Amniotic epithelial cell (primary cell): ENCODE measurements at regions not wholly inside any gene's neighbourhood (a gene's known extent, or its start where the extent isn't known, plus 50 kb on each side); places are given as distances from the start of the nearest gene placed in this dataset.

ENCODE experiments used
- DNase-seq: peaks from one replicate; pipeline ENCODE4 v3.0.0-alpha.2; 2010; ENCODE audit warnings: low read depth

DNA sequence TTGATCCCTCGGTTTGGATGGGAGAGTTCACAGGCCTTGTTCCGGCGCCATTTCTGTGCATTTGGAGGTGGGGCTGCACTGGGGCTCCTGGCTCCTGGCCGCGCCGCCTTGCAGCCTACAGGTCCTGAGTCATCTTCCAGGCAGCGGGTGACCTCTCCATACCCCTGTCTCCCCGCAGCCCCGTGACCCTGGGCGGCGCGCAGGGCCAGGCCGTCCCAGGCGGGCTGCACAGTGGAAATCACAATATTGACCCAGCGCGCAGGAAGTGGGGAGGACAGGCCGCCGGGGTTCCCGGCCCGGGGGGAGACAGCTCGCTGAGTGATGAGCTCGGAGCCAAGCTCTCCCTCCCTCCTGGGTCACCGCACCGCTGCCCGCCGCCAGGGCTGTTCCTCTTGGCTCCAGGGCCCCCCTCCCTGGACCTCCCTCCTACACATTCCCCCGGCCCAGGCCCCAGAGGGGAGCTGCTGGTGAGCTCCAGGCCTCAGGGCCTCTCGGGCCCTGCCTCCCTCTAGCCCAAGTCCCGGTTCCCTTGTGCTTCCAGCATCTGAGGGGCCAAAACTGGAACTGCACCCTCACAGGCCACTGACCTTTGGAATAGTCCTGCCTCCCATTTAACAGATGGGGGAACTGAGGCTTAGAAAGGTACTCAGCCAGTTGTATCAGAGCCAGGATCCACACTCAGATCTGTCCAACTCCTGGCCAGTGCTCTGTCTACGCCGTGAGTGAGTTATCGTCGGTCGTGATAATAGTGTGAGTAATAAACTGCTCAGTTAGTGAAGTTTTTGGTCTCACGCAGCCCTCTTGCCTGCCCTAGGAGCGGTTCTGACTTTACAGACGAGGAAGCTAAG is 142.9 kb upstream of the WNT4 start:
- no peak for DNase-seq

DNA sequence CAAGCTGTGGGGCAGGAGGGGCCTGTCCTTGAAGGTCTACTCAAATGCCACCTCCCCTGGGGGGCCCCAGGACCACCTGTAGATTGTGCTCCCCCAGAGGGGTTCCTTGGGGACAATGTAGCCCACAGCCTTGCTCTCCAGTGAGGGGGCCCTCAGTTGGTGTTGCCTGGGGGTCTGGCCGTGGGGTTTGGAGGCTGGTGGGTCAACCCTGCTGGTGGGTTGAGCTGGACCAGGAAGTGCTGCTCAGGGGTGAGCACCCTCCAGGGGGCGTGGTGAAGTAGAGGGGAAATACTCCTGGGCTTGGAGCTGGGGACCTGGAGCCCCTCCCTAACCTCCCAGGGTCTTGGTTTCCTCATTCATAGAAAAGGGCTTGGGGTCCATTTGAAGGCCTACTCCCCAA is 143.6 kb upstream of the WNT4 start:
- DNase-seq: no peak

DNA sequence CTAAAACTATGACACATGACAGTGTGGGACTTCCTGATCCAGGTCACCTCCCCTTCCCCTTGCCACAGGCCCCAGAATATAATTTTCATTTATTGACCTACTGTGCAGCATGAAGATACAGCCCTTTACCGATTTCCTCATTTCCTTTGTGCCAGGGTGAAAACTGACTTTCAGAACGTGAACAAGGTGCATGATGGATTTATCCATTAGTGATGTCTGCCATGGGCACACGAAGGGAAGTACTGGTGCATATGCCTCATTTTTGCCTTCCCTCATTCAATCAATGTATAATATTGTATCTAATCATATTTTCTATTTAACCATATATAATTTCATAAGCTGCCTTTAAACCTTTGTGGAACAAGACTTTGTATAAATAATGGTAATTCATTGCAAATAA is 144.4 kb upstream of the WNT4 start:
- DNase-seq: no peak

DNA sequence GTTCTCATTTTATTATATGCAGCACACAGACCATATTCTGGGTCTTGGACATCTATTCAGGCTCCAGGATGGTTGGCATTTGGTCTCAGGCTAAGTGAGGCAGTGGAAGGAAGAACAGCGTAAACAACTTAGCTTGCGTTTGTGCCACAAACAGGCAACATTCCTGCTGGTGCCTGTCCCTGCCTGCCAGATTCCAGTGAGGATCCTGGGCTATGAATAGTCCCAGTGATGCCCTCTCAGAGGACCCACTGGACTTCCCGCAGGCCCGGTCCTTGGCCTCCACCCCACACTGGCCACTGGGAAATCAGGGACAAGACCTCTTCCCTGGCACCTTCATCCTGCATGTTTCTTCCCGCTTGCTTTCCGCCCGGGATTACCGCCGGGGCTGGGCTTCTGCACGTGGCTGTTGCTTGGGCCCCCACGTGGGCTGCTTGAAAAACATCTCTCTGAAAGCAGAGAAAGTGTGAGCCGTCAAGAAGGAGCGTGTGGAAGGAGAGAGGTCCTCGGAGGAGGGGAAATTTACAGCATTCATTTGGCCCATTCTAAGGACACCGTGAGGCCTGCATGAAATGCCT is 145.1 kb upstream of the WNT4 start:
- DNase-seq: no peak

DNA sequence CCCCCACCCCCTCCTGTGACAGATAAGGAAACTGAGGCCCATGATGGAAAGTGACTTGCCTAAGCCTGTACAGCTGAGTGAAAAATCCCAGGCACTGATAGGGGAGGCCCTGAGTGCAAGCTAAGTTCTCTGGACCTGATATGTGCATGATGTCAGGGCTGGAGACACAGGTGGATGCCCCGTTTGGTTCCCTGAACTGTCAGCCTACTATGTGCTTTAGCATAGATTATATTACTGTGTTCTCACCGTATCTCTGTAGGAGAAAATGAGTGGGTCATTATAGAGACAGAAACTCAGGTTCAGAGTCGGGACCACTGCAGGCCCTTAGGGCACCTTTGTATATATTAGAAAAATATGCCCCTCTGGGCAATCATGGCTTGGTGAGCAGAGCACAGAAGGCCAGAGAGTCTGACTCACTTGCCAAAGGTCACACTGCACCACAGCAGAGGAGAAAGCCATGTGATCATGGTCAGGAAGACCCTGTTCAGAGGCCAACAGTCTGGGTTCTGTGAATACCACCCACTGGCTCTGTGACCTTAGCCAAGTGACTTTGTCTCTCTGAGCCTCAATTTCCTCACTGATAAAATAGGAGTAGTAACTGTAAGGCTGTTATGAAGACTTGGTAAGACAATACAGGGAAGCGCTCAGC is 145.8 kb upstream of the WNT4 start:
- peak; percentile 37 for DNase-seq

DNA sequence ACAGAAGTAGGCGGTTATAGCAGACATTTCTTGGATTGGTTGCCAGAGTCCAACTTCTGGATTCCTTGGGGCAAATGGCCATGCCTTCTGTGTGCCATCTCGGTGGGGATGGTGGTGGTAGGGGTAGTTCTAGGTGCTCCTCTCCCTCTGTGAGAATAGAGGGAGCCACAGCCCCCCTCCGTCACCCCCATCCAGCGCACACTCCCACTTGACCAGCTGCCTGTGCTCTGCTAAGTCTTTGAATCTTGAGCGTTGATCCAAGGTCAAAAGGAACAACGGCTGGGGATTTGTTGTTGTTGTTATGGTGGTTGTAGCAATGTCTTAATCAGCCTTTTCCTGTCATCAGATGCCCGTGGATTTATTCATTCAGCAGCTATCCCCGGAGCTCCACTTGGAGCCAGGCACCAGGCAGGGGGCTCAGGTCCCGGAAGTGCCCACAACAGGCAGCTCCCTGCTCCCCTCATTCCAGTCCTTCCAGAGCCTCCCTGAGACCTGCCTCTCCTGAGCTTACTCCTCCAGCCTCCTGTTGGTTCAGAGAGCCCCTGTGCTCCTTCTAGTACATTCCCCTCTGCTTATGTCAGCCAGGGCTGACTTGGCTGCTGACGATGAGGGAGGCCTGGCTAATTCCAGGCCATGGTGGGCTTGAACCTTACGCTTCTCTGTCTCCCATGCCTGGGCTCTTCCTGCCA is 146.6 kb upstream of the WNT4 start:
- DNase-seq: peak; percentile 92

DNA sequence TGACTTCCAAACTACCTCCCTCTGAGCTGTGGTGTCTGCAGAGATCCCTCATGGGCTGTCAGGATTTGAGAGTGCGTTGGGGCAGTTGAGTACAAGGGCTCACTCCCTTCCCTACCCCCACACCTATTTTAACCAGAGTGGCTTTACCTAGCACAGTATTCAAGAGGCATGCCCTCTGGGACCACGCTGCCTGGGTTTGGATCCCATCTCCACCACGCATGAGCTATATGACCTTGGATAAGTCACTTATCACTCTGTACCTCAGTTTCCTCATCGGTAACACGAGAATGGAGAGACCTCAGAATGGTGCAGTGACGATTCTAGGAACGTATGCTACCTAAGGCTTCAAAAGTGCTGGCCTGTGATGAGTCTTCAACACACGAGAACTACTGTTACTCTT is 147.3 kb upstream of the WNT4 start:
- DNase-seq: no peak

DNA sequence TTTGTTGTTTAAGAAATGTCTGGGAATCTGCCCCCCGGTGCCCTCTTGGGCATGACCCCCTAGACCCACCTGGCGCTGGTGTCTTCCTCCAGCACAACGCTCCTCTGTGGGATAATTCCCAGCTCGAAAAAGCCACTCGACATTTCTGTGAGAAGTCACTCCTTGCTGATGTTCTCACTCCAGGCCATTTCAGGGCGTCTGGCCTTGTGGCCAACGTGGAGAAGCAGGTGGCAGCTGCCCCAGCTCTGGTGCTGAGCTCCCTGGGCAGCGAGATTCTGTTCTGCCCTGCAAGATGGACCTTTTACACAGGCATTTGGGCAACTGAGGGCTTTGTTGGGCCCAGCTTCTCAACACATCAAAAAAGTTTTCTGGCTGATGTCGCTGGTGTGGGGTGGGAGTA is 147.7 kb upstream of the WNT4 start:
- no peak for DNase-seq

DNA sequence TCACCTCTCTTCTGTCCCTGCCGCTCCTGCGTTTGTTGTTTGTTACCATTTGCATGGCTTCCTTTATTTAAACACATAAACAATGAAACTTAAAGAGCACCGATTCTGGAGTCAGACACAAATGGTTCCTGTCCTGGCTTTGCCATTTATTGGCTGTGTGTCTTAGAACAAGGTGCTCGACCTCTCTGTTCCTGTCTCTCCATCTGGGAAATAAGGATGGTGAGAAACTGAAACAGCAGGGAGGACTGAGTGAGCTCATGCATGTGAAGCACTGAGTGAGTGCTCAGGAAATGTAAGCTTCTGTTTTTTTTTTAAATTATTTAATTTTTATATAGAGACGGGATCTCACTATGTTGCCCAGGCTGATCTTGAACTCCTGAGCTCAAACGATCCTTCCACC is 148.2 kb upstream of the WNT4 start:
- no peak for DNase-seq

DNA sequence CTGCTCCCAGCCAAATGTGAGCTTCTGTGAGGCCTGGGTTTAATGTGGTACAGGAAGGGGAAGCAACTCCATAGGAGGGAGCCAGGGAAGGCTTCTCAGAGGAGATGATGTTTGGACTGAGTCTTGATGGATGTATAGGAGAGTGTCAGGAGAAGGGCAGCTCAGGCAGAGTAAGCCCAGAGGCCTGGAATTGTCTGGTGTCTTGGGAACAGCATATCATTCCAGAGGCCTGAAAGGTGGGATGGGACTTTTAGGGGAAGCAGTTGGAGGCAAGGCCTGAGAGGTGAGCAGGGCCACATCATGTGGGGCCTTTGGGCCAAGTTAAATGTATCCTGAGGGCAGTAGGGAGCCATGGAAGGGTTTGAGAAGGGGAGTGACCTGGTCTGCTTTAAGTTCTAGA is 148.6 kb upstream of the WNT4 start:
- DNase-seq: no peak

DNA sequence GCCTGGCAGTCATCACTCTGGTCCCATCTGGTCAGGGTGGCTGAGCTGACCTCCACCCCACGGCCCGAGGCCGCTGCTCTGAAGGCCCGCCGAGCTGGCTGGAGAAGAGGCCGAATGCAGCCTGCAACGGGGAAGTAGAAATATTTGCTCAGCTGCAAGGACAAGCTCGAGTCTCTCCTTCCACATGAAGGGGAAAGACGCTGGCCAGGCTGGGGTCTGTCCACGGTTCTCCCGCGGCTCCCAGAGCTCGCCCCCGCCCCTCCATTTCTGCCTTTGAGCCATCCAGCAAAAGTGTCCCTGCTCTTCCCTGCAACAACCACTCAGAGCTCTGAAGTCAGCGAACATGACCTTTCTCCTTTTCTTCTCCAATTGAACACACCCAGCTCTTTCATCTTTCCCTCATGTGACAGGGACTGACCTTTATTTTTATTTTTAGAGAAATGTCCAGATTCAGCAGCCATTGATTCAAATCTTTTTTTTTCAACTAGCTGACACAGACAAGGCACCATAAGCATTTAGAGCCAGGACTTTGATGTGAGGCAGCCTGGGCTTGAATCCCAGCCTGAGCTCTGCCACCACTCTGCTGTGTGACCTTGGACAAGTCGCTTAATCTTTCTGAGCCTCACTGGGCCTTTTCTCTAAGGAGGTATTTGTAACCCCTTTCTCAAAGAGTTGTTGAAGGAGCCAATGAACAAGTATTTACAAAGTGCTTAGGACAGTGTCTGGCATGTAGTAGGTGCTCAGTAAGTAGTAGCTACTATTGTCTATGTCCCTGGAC is 149.3 kb upstream of the WNT4 start:
- DNase-seq: no peak

DNA sequence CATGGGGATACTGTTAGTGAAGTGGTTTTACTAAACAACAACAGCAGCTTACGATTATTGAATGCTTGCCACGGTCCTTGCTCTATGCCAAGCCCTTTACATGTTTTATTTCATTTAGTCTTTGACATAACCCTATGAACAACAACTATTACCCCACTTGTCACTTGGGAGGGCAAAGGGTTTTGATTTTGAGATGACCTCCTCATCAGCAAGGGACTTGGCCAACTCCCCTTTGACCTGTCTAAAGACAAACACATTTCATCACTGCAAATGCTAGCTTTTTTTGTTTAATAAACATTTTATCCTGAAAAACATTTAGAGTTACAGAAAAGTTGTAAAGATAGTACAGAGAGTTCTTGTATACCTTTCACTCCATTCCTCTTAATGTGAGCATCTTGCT is 152.5 kb upstream of the WNT4 start:
- no peak for DNase-seq

DNA sequence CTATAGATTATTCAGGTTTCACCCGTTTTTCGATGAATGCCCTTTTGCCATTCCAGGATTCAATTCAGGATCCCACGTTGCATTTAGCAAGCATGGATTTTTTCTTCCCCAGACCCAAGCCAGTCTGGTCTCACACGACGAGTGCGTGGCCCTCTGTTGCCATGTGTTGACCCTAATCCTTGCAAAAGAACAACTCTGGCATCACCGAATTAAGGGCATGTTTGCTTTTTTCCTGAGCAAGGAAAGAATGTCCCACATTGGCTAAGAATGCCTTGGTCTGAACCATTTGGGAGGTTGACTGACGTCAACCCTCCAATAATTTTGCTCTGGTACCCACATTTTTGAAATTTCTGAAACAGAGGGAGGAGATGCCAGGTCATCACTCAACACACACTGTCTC is 153.0 kb upstream of the WNT4 start:
- DNase-seq: no peak

DNA sequence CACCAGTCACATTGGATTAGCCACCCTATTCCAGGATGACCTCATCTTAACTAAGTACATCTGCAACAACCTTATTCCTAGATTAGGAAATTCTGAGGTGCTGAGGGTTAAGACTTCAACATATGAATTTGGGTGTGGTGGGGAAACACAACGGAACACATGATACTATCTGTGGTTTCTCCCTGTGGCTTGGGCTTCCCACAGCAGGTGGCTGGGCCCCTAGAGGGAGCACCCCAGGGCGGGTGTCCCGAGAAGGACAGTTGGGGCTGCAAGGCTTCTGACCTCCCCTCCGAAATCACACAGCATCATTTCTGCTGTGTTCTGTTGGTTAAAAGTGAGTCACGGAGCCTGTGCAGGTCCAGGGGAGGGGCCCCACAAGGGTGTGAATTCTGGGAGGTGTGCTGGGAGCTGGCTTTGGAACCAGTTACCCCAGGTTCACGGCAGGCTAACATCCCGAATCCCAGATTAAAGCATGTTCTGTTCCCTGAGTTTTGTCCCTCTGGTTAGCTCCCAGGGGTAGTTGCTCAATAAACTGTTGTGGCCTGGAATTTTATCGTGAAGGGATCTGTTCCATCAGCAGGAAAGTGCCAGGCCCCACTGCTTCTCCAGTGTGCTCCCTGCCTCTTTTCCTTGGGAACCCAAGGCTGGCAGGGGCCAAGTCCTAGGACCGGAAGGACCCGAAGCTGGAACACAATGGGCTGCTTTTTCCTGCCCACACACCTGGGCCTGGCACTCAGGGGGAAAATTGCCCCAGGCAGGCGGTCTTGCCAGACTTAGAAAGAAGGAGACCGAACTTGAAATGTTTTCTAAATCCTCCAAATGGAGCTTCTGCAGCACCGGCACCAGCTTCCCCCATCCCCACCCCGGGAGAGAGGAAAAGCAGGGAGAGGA is 154.0 kb upstream of the WNT4 start:
- peak; percentile 9 for DNase-seq

DNA sequence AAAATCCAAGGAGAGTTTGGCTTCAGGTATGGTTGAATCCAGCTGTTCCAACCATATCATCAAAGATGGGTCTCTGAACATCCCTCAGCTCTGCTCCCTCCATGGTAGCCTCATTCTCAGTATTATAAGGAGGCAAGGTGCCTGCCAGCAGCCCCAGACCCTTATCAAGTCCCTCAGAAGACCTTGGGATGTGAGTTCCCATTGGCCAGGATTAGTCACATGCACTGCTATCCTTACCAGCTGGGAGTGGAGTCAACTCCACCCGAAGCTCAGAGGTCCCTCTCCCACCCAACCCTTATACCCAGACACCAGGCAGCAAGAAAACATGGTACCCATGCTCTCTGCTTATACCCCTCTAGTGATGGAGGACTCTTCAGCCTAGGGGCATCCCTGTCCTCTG is 153.7 kb upstream of the ZBTB40 start:
- DNase-seq: no peak

DNA sequence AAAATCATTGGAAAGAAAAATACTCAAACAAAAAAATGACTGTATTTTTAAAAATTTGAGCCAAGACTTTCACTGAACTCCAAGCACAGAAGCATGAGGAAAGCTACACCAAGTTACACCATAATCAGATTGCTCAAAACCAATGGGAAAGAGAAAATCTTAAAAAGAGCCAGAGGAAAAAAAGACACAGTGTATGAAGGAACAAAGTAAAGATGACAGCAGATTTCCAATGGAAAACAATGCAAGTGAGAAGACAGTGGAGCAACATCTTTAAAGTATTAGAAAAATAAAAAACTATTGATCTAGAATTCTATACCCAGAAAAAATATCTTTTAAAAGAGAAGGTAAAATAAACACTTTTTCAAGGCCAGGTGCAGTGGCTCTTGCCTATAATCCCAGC is 147.8 kb upstream of the ZBTB40 start:
- no peak for DNase-seq

DNA sequence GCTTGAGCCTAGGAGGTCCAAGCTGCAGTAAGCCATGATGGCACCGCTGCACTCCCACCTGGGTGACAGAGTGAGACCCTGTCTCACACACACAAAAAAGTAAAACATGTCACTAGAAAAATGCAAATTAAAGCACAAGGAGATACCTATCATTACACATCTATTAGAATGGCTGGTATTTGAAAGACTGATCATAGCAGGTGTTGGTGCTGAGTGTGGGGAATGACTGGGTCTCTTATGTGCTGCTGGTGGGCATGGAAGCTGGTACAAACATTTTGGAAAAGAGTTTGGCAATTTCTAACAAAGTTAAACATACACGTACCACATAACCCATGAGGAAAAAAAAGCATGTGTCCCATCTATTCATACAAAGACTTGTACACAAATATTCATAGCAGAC is 142.1 kb upstream of the ZBTB40 start:
- no peak for DNase-seq

DNA sequence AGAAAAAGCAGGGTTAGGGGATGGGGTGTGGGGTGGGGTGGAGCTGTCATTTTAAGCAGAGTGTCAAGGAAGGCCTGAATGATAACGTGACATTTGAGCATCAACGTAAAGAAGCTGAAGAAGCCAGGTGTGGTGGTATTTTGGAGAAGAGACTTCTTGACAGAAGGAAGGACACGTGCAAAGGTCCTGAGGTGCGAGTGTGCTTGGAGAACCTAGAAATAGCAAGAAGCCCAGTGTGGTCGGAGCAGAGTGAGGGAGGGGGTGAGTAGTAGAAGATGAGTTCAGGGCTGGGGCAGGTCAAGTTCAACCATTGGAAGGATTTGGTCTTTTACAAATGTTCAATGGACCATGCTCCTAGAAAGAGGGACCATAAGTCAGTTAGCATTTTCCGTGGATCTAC is 140.2 kb upstream of the ZBTB40 start:
- no peak for DNase-seq

DNA sequence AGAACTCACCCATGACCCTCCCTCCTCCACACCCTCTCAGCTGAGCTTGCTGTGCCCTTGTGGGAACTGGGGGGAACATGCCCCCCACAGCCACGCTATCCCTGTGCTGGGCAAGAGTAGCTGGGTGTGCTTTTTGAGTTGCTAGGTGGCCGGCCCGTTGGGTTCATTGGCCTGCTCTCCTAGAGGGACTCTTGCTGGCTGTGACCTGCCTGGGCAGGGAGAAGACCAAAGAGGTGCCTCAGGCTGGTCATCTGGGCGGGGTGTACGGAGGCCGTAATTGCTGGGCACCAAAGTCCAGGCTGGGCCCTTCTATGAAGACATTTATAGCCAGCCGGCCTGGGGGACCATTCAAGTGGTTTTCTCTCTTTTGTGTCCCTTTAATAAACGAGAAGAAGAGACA is 138.3 kb upstream of the ZBTB40 start:
- DNase-seq: no peak

DNA sequence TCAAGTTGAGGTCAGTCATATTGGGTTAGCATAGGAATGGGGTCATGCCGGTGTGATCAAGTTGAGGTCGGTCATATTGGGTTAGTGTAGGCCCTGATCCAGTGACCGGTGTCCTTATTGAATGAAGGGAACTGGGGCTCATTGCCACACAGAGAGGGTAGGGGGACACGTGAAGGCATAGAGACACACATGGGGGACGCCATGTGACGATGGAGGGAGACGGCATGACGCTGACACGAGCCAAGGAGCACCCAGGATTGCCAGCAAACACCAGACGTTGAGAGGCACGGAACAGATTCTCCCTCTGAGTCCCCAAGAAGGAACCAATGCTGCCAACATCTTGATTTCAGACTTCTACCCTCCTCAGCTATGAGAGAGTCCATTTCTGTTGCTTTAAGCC is 136.9 kb upstream of the ZBTB40 start:
- DNase-seq: no peak
